GM19438 (cell line): ENCODE measurements at regions not wholly inside any gene's neighbourhood (a gene's known extent, or its start where the extent isn't known, plus 50 kb on each side); places are given as distances from the start of the nearest gene placed in this dataset.
"Not testable (repeated sequence)": the region's sequence is repeated elsewhere in the genome, so short reads cannot be mapped to it uniquely, and the experiment has no call there.

Source experiments
- ATAC-seq: cut with Tn5 transposase; IDR thresholded peaks from one replicate; pipeline ENCODE4 v1.9.1; 2021; ENCODE audit warnings: low read depth; ENCODE audit not compliant: unreplicated experiment

DNA sequence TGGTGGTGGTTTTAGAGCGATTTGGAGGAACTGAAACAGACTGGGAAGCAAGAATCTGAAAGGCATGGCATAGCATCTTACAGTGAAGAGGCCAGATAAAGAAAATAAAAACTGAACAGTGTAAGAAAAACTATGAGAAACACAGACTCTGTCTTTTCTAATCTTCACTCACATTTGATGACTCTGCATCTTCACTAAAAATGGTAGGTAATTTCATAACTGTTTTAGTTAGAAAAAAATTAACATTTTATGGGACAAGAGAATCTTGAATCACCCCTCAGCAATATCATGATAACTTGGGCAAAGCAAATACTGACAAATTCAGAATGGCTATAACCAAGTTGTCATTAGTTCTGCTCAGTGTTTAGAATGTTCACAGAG, 812.6 kb downstream of the MCTP2 start:
- no peak for ATAC-seq

DNA sequence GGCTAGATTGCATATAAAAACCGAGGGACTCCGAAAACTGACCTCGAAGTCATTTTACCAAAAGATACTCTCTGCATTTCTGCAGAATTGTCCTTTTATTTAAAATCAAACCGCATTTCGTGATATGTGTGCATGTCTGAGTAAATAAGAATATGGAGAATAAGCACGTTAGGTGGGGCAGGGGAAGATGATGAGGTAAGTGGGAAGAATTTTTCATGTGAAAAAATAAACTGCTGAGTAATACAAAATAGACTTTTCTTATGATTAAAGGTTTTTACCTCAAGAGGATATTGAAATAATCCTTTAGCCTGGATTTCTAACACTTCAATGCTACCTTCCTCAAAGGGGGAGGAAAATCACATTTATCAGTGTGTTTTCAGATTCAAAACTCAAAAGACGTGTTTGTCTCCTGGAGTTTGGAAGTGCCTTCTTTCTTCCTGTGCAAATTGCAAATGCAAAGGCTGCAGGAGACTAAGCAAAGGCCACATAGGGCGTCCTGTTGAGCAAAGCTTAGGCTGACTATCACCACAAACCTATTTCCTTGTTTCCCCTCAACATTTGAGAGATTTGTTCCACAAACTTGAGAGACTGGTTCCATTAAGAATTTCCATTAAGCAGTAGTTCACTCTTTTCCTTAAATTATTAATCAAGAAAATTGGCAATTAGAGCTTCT, 813.5 kb downstream of the MCTP2 start:
- no peak for ATAC-seq

DNA sequence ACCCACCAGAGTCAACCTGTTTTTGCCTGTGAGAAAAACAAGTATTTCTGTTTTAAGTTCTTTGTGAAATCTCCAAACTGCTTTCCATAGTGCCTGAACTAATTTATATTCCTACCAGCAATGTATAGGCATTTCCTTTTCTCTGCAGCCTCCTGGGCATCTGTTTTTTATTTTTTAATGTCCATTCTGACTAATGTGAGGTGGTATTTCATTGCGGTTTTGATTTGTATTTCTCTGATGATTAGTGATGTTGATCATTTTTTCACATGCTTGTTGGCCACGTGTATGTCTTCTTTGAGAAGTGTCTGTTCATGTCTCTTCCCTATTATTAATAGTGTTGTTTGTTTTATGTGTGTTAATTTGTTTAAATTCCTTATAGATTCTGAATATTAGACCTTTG, 820.5 kb downstream of the MCTP2 start:
- no peak for ATAC-seq

DNA sequence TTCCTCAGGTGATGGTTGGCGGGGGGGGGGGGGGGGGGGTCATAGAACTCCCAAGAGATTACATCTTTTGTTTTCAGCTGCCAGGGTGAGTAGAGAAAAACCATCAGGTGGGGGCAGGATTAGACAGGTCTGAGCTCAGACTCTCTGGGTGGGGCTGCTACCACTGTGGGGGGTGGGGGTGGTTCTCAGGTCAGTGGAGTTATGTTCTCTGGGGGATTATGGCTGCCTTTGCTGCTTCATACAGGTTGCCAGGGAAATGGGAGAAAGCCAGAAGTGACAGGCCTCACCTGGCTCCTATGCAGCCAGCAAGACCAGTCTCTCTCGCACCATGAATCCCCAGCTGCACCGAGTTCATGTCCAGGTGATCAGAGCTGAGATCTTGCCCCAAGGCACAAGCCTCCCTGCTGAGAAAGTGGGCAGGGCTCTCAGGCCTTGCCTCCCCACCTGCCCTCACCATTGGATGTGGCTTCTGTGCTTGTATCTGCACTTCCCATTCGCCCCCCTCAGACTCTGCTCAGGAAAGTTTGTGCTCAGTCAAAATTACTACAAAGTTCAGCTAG, 828.1 kb downstream of the MCTP2 start:
- ATAC-seq, result no peak

DNA sequence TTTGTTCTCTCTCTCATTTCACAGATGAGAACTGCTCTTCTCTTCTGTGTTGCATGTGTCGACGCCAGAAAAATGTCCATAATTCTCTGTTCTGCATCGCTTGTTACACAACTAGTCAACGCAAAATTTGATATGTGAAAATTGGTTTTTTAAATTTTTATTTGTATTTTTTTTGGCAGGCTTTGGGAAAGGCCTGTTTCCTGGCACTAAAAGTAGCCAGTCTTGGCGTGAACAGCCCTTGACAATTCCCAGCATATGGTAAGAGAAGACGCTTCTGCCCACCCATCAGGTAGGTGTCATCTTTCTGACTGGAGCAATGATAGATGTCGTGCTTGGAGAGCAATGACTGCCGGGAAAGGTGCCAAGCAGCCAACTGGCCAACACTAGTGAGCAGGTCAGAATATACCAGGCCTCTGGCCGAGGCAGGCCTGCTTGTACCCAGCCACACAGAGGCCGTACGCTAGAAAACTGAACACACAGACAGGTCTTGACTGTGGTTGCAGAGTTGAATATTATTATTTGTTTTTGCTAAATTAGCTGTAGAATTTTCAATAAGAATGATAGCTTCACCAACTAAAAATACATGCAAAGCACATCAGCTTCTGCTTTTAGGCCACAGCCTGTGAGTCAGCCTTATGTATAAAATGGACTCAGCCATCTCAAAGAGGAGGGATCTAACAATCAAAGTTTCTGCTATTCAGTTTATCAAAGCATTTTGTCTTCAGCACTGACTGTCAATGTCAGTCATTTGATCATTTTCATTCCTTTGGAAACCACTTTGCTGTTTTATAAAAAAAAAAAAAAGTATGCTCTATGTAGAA, 837.5 kb downstream of the MCTP2 start:
- ATAC-seq, result no peak

DNA sequence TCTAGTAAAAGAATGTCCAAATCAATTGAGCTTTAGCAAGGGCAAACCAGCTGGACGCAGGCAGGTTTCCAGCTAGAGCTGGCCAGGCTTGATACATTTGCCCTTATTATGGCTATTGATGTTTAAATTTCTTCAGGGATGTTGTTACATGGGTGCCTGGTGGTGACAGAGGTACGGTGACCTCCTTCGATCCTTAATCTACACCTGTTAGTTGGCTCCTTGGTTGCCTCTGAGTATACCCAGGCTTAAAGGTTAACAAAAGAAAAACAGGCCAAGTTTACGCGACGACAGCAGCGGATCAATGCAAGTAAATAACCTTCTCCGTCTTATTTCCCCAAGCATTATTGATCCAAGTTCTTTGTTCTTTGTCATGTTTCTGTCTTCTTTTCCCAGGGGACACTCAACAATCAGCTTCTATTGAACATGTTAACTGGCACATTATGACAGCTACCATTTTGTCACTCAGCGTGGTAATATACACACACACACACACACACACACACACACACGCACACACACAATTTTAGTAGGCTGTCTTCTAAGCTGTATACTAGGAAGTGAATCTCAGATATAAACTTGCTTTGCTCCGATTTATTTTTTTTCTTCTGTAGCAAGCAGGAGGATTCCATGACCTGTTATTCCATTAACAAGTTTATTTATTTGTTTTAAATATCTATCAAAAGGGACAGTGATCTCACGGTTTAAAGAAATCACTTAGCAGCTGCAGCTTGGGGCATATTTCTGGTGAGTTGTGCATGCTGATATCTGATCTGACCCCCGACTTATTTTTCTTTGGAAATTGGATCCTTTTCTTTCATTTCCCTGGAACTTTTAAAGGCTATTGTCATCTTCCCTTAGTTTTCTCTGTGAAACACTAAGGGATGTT, 844.7 kb downstream of the MCTP2 start:
- no peak for ATAC-seq

DNA sequence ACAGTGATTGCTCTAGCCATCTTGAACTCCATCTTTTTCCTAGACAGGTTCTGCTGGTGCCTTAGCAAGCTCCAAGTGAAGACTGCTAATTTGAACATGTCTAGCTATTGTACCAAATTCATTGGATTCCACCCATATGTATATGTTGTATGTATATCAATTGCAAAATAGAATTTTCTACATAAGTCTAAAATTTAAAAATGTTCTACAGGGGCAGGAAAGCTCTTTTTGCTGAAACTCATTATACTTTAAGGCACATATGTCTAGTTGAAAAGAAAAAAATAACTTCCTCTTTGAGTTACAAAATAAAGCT, 845.3 kb downstream of the MCTP2 start:
- ATAC-seq, result no peak

DNA sequence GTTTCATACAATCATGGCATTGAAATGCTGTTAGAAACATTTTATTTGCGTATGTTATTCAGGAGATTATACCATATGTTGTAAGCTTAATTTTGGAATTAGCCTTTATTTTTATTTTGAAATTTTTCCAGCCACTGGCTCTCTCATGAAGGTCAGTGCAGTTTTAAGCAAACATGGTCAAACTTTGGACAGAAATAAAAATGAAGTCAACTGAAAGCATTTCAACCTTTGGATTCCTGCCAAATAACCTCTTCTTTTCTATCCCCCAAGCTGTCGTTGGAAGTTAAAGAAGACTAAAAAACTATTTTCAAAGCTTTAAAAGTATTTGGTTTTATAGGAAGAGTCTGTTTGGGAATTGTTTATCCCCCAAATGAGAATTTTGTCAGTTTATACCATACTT, 846.6 kb downstream of the MCTP2 start:
- ATAC-seq, result no peak

DNA sequence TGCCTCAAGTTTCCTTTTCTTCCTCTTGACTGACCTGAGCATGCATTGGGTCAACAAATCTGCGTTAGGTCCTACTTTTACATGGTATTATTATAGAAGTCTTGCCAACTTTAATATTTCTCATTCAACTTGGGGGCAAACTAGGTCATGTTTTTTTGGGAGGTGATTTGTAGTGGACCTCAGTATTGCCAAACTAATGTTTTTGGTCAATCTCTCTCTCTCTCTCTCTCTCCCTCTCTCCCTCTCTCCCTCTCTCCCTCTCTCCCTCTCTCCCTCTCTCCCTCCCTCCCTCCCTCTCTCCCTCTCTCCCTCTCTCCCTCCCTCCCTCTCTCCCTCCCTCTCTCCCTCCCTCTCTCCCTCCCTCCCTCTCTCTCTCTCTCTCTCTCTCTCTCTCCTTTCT, 848.9 kb downstream of the MCTP2 start:
- not testable (repeated sequence) for ATAC-seq

DNA sequence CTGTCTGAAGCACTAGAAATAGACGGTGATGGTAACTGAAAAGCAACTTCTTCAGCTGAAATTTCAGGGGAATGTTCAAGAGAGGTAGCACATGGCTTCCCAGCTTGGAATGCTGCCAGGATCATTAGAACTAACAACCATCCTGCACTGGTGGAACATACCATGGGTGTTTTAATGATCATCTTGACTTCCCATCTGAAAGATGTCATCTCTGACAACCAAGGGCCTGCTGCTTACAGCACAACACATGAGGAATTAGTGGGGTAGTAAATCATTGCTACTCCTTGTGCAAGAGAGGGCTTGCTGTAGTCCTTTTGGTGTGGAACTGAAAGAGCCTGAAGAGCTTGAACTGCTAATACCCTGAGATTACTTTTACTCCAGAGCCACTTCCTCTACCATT, 853.7 kb downstream of the MCTP2 start:
- ATAC-seq, result no peak

DNA sequence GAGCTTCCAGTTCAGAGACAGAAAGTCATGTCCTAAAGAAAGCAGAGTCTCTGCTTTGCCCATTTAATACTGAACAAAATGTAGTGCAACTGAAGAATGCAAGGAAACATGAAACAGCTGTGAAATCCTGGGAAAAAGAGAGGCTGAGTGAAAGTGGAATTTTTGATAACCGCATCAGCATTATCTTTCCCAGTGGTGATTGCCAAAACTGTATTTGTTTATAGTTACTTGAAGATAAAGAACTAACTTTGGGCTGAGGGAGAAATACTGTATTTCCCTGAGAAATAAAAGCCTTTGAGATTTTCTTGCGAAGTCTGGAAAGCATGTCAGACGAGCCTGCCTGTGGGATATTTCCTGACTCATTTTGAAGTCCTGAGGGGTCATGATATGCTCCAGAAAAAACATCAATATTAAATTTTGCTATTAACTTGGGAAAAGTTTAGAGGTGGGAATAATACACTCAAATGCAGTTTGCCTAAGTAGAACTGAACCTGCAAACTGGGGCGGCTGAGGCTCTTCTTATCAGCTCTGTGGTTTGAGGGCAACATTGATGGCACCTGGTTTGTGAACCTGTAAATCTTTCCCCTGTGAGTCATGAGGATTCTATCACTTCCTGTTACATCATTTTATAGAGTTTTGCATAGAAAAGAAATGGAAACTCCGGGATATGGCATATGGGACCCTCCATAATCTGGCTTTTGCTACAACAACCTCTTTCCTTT, 855.3 kb downstream of the MCTP2 start:
- no peak for ATAC-seq

DNA sequence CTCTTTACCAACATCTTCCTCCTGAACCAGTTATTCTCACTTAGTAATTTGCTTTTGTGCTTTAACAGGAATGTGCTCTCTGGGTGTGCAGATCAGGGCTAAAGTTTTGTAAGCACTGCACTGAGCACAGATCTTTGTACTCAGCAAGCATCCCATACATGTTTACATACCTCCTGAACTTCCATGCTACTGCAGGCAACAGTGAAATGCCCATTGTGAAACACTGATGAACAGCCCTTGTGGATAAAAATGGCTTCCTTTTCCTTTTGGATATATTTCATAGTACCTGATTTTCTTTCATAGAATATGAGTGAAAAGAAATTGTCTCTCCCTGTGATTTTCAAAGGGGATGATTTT, 855.9 kb downstream of the MCTP2 start:
- no peak for ATAC-seq

DNA sequence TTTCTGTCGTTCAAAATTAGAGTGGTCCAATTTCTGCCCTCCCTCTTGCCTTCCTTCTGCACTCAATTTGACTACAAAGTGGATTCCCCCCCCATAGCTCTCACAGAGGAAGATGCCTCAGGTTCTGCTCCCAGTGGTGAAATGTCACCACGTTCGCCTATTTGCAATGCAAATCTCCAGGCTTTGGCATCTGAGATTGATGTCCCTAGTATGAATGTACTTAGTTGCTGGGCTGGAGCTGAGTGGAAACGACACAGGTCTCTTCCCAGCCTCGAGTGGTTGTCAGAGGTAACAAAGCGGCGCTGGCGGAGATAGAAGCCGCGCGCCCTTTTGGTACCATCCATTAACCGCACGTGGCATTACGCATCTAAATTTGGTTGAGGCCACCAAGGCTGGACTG, 860.1 kb downstream of the MCTP2 start:
- no peak for ATAC-seq

DNA sequence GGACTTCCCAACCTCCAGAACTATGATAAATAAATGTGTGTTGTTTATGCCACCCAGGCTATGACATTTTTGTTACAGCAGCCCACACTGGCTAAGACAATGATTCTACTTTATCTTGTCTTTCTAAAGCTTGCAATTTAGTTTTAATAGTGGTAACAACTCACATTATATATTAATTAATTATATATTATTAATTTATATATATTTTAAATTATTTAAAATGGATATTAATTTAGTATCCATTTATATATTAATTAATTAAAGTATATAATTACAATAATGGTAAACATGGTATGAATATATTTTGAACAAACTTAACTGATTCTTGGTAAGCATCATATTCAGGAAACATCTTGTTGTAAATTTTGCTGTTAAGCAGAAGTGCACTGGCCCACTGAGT, 863.9 kb downstream of the MCTP2 start:
- ATAC-seq, result no peak

DNA sequence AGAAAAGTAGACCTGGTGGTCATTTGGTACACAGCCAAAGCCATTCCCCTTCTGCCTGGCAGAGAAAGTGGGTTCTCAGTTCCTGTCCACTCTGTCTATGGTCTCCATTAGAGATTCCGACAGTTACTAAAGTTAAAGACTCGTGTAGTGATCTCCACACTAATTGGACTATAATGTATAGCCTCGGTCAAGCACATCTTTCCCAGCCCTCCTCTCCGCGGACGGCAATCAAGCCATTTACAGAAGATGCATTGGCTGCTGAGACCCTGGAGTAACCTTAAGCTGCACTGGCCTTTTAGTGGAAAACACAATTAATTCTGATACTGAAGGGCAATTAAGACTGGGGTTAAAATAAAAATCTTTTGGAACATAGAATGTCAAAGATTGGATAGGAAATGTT, 865.3 kb downstream of the MCTP2 start:
- no peak for ATAC-seq

DNA sequence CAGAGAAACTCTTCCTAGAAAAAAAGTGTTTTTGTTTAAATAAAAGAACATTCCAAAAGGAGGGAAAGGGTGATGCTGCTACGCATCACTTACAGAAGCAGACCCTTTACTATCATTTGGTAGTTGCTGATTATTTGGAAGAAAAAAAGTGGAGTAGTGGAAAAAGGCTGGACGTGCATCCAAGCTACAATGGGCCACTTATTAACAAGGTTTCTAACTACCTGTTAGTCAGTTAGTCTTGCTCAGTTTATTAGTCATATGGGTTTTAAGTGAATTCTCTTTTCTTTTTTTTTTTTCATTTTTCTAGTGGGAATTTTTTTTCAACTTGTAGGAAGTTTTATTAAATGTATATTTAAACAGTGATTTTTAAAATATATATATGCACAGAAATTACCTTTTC, 866.0 kb downstream of the MCTP2 start:
- no peak for ATAC-seq

DNA sequence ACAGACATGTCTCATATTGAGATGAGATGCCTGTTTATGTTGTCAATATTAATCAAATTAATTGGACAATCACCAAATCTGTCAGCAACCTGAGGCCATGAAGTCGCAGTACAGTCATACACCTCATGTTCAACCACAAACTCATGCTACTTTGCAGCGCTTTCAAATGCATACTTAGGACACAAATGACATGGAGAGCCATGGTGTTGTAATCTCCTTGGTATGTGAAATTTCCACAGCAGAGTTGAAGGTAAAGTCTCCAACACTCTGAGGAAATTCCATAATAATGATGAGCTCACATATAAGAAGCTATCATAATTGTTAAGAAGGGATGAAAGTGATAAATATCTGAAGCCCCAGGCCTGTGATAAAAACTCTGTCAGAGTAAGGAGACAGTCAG, 873.9 kb downstream of the MCTP2 start:
- no peak for ATAC-seq

DNA sequence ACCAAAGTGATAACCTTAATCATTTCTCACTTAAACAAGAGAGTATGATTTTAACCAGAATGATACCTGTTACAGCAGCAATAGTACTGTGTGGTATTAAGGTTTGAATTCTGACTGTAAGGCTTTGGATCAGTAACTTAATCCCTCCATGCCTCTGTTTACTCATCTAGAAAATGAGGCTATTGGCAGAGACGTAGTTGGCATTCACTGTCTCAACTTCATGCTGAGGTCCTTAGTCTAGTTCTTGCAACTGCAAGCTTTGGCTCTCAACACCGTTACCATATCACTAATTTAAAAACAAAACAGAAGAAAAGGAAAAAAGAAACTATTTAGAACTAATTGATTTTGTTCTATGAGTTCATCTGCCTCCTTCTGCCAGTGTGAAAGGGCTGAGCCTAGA, 875.4 kb downstream of the MCTP2 start:
- no peak for ATAC-seq

DNA sequence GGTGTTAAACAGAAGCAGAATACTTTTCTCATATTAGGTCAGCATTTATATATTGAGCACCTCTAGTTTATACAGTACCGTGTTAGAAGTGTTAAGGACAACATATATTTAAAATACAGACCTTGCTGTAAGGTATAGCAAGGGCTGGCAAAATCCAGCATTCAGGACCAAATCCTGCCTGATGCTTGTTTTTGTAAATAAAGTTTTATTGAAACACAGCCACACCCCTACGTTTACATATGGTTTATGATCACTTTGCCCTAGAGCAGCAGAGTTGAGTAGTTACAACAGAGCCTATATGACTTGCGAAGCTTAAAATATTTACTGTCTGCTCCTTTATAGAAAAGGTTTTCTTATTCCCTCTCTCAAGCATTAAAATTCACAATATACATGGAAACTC, 877.3 kb downstream of the MCTP2 start:
- ATAC-seq, result no peak

DNA sequence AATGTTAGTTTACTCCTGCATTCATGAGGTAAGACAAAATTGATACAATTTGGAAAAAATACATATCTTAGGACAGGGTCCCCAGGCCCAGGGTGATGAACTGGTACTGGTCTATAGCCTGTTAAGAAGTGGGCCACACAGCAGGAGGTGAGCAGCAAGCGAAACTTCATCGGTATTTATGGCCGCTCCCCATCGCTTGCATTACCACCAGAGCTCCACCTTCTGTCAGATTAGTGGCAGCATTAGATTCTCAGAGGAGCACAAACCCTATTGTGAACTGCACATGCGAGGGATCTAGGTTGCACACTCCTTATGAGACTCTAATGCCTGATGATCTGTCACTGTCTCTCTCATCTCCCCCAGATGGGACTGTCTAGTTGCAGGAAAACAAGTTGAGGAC, 880.6 kb downstream of the MCTP2 start:
- no peak for ATAC-seq

DNA sequence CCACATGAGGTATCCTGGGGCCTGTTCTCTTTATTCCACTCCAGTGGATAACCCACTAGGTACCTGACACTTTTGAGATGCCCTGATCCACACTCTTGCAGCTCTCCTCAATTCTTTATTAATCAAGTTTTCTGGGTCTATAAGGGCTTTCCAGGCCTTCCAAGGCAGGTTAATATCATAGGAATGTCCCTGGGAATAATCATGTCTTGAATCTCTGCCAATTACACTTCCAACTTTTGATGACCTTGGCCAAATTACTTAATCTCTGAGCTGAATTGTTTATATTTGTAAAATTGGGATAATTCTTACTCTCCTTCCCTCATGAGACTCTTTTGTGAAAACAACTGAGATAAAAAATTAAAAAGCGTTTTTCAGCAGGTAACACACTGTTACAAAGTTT, 881.7 kb downstream of the MCTP2 start:
- no peak for ATAC-seq
